Muscle layer of colon (tissue), 2 donors: ENCODE measurements at regions not wholly inside any gene's neighbourhood (a gene's known extent, or its start where the extent isn't known, plus 50 kb on each side); places are given as distances from the start of the nearest gene placed in this dataset.
A peak's percentile ranks its signal among the peaks of the same experiment; 100 is the strongest.
"Not testable (repeated sequence)": the region's sequence is repeated elsewhere in the genome, so short reads cannot be mapped to it uniquely, and the experiment has no call there.

Experiments
- H3K27ac ChIP-seq: one replicate; pipeline ENCODE4 v1.7.0; 2013; ENCODE audit warnings: low read depth, mild to moderate bottlenecking, low read length, moderate library complexity
- H3K27me3 ChIP-seq, 2 donors: one replicate each; pipeline ENCODE4 v1.7.0; 2013; ENCODE audit warnings: low read length in 2 of 2, mild to moderate bottlenecking in 2 of 2; ENCODE audit not compliant: insufficient read depth in 2 of 2, control insufficient read depth in 1 of 2
- H3K36me3 ChIP-seq: one replicate; pipeline ENCODE4 v1.7.0; 2013; ENCODE audit warnings: mild to moderate bottlenecking, low read length; ENCODE audit not compliant: insufficient read depth
- H3K4me1 ChIP-seq: one replicate; pipeline ENCODE4 v1.7.0; 2013; ENCODE audit warnings: mild to moderate bottlenecking, low read length; ENCODE audit not compliant: insufficient read depth
- H3K4me3 ChIP-seq, 2 donors: one replicate each; pipeline ENCODE4 v1.7.0; 2013; ENCODE audit warnings: low read length in 2 of 2, low read depth in 1 of 2, mild to moderate bottlenecking in 1 of 2, moderate library complexity in 1 of 2
- H3K9ac ChIP-seq: one replicate; pipeline ENCODE4 v1.7.0; 2013; ENCODE audit warnings: low read length
- H3K9me3 ChIP-seq: one replicate; pipeline ENCODE4 v1.7.0; 2013; ENCODE audit warnings: mild to moderate bottlenecking, low read length
- donor health status: abdominal sarcoma.
- donor health status: Adenocarcinoma of cecum.

GRCh38 chr2:48229063-48229462 lies 85.4 kb upstream of the FOXN2 start:
- H3K9ac ChIP-seq, result no peak overlapping the region
- no peak overlapping the region for H3K4me3 ChIP-seq
- no peaks in the 10 kb centered on the region for H3K4me1 ChIP-seq
- H3K36me3 ChIP-seq, result no peaks in the 10 kb centered on the region
- H3K27ac ChIP-seq, result no peak overlapping the region
- H3K9me3 ChIP-seq, result no peaks in the 10 kb centered on the region
- H3K27me3 ChIP-seq, result no peaks in the 10 kb centered on the region

GRCh38 chr2:48230834-48231233 lies 83.6 kb upstream of the FOXN2 start:
- no peaks in the 10 kb centered on the region for H3K9me3 ChIP-seq
- H3K9ac ChIP-seq, result no peak overlapping the region
- no peak overlapping the region for H3K4me3 ChIP-seq
- no peaks in the 10 kb centered on the region for H3K36me3 ChIP-seq
- H3K4me1 ChIP-seq, result no peaks in the 10 kb centered on the region
- no peak overlapping the region for H3K27ac ChIP-seq
- H3K27me3 ChIP-seq, result no peaks in the 10 kb centered on the region

- Histone ChIP-seq H3K4me3 (no peak overlapping the region), H3K27me3 (no peaks in the 10 kb centered on the region), H3K27ac (no peak overlapping the region), H3K4me1 (no peaks in the 10 kb centered on the region), H3K36me3 (no peaks in the 10 kb centered on the region), H3K9ac (no peak overlapping the region), H3K9me3 (no peaks in the 10 kb centered on the region)
Observed at GRCh38 chr2:48232351-48232750, 82.1 kb upstream of the FOXN2 start.

GRCh38 chr2:48233005-48233404 lies 81.5 kb upstream of the FOXN2 start:
- no peak overlapping the region for H3K9ac ChIP-seq
- no peaks in the 10 kb centered on the region for H3K9me3 ChIP-seq
- H3K27ac ChIP-seq, result no peak overlapping the region
- H3K4me1 ChIP-seq, result no peaks in the 10 kb centered on the region
- H3K36me3 ChIP-seq, result no peaks in the 10 kb centered on the region
- no peaks in the 10 kb centered on the region for H3K27me3 ChIP-seq
- no peak overlapping the region for H3K4me3 ChIP-seq

GRCh38 chr2:48233824-48234223 lies 80.7 kb upstream of the FOXN2 start:
- not testable (repeated sequence) for H3K9me3 ChIP-seq, H3K9ac ChIP-seq

GRCh38 chr2:48235076-48235475 lies 79.4 kb upstream of the FOXN2 start:
- Histone ChIP-seq H3K4me3 (no peak overlapping the region), H3K9me3 (no peaks in the 10 kb centered on the region), H3K9ac (no peak overlapping the region), H3K27ac (no peak overlapping the region), H3K4me1 (no peaks in the 10 kb centered on the region), H3K27me3 (no peaks in the 10 kb centered on the region), H3K36me3 (no peaks in the 10 kb centered on the region)

More at GRCh38 chr2:48233824-48234223, 80.7 kb upstream of the FOXN2 start:
- not testable (repeated sequence) for H3K27ac ChIP-seq, H3K27me3 ChIP-seq, H3K4me3 ChIP-seq, H3K4me1 ChIP-seq, H3K36me3 ChIP-seq

GRCh38 chr2:48238381-48238780 lies 76.1 kb upstream of the FOXN2 start:
- Histone ChIP-seq H3K27me3 (no peaks in the 10 kb centered on the region), H3K9me3 (no peaks in the 10 kb centered on the region), H3K9ac (no peak overlapping the region), H3K4me3 (no peak overlapping the region), H3K4me1 (no peaks in the 10 kb centered on the region), H3K36me3 (no peaks in the 10 kb centered on the region), H3K27ac (no peak overlapping the region)

- no peaks in the 10 kb centered on the region for H3K4me1 ChIP-seq
- no peaks in the 10 kb centered on the region for H3K27me3 ChIP-seq
- no peak overlapping the region for H3K9ac ChIP-seq
- H3K36me3 ChIP-seq, result no peaks in the 10 kb centered on the region
- no peak overlapping the region for H3K27ac ChIP-seq
- no peak overlapping the region for H3K4me3 ChIP-seq
- H3K9me3 ChIP-seq, result no peaks in the 10 kb centered on the region
Observed at GRCh38 chr2:48240912-48241311, 73.6 kb upstream of the FOXN2 start.

- Histone ChIP-seq H3K9ac (no peak overlapping the region), H3K4me1 (peaks cover 20% of the 10 kb centered on the region), H3K36me3 (no peaks in the 10 kb centered on the region), H3K27me3 (no peaks in the 10 kb centered on the region), H3K4me3 (no peak overlapping the region), H3K9me3 (no peaks in the 10 kb centered on the region), H3K27ac (no peak overlapping the region)
Observed at GRCh38 chr2:48247206-48247605, 67.3 kb upstream of the FOXN2 start.

GRCh38 chr2:48248251-48248933 lies 66.1 kb upstream of the FOXN2 start:
- Histone ChIP-seq H3K4me3 (no peak overlapping the region), H3K4me1 (peaks cover 20% of the 10 kb centered on the region), H3K9me3 (no peaks in the 10 kb centered on the region), H3K27ac (peak overlapping the region; percentile 58), H3K36me3 (no peaks in the 10 kb centered on the region), H3K27me3 (no peaks in the 10 kb centered on the region), H3K9ac (no peak overlapping the region)

GRCh38 chr2:48249025-48249424 lies 65.5 kb upstream of the FOXN2 start:
- H3K36me3 ChIP-seq, result no peaks in the 10 kb centered on the region
- H3K9ac ChIP-seq, result no peak overlapping the region
- no peaks in the 10 kb centered on the region for H3K27me3 ChIP-seq
- H3K4me3 ChIP-seq, result no peak overlapping the region
- H3K4me1 ChIP-seq, result peaks cover 20% of the 10 kb centered on the region
- H3K9me3 ChIP-seq, result no peaks in the 10 kb centered on the region
- H3K27ac ChIP-seq, result peak overlapping the region; percentile 58
